Kidney (tissue), 13 donors: ENCODE measurements at regions not wholly inside any gene's neighbourhood (a gene's known extent, or its start where the extent isn't known, plus 50 kb on each side); places are given as distances from the start of the nearest gene placed in this dataset.

Source experiments
- DNase-seq, 5 donors: peaks; one replicate each; pipeline ENCODE4 v3.0.0-alpha.2; 2013 to 2020
- FAIRE-seq: peaks from 2 replicates; lab custom pipeline; 2012; peaks lifted over from hg19 to GRCh38; lab: Jason Lieb, UNC
- H3K27ac ChIP-seq, 2 donors: one replicate each; pipeline ENCODE4 v1.7.0; 2013; ENCODE audit warnings: low read depth in 2 of 2, low read length in 2 of 2, inconsistent platforms in 1 of 2
- H3K27me3 ChIP-seq: one replicate; pipeline ENCODE4 v1.7.1; 2013; ENCODE audit warnings: low read length, inconsistent platforms; ENCODE audit not compliant: control insufficient read depth, insufficient read depth
- H3K36me3 ChIP-seq, 3 donors: one replicate each; pipeline versions ENCODE4 v1.7.0 to v1.7.1; 2013; ENCODE audit warnings: low read length in 3 of 3, control low read depth in 1 of 3, inconsistent platforms in 1 of 3; ENCODE audit not compliant: insufficient read depth in 3 of 3, control insufficient read depth in 2 of 3
- H3K4me1 ChIP-seq, 3 donors: one replicate each; pipeline versions ENCODE4 v1.7.0 to v1.7.1; 2013; ENCODE audit warnings: low read length in 3 of 3, inconsistent platforms in 1 of 3, low read depth in 1 of 3; ENCODE audit not compliant: control insufficient read depth in 2 of 3, insufficient read depth in 2 of 3
- H3K4me3 ChIP-seq, 3 donors: one replicate each; pipeline versions ENCODE4 v1.7.0 to v1.8.1; 2013; ENCODE audit warnings: low read length in 3 of 3, control low read depth in 1 of 3, inconsistent platforms in 1 of 3
- H3K9ac ChIP-seq, 3 donors: one replicate each; pipeline versions ENCODE4 v1.7.0 to v1.7.1; 2013; ENCODE audit warnings: low read length in 3 of 3, control low read depth in 1 of 3, inconsistent platforms in 1 of 3
- H3K9me3 ChIP-seq, 3 donors: one replicate each; pipeline versions ENCODE4 v1.7.0 to v1.7.1; 2013; ENCODE audit warnings: low read length in 3 of 3, control low read depth in 1 of 3, inconsistent platforms in 1 of 3; ENCODE audit not compliant: control insufficient read depth in 2 of 3, insufficient read depth in 1 of 3
- intact Hi-C: fragments of 100-400 bp; cut with DNase I; formaldehyde crosslinking; loops from one replicate; pipeline ENCODE4 v1.11.1; 2022
- TF ChIP-seq, protein P1 (sequence below): IDR thresholded peaks from 3 replicates; pipeline ENCODE4 v1.5.1; 2012; ENCODE audit warnings: mild to moderate bottlenecking, moderate library complexity, borderline replicate concordance; ENCODE audit not compliant: insufficient read depth; ENCODE audit errors: extremely low read depth
- donor health status: control.
- donor health status: control.
- donor health status: control.
- donor health status: control.
- donor health status: control.
- donor health status: DM: yes; HTN: yes; CAD: no.
- donor health status: Normal renal cell carcinoma (clear cell type).

DNA sequence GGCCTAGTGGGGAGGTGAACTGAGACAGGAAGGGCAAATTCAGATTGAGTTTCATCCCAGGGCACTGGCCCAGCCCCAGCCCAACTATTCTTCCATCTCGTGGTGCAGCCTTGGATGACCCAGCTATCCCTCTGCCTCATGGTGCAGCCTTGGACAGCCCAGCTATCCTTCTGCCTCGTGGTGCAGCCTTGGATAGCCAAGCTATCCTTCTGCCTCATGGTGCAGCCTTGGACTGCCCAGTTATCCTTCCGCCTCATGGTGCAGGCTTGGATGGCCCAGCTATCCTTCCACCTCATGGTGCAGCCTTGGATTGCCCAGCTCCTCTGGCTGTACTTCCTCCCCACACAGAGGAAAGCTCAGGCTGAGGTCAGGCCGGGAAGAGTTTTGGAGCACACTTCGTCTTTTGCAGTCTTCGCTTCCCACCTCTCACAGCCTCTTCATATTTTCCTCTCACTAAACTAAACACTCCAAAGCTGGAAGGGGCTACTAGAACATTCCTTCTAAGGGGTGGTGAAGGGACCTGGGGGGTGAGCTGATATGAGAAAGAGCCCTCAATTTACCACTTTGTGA is 69.8 kb upstream of the TTC34 start:
- DNase-seq, result no peak
- Histone ChIP-seq H3K4me3 (no peak overlapping the region), H3K4me1 (no peaks in the 10 kb centered on the region), H3K9ac (no peak overlapping the region), H3K27me3 (peaks cover 5% of the 10 kb centered on the region), H3K36me3 (no peaks in the 10 kb centered on the region), H3K9me3 (peaks cover 0 to 16% (median 4%) of the 10 kb centered on the region in 3 donors), H3K27ac (no peak overlapping the region)
- intact Hi-C loops, result no loop called here
- TF ChIP-seq, protein P1, sequence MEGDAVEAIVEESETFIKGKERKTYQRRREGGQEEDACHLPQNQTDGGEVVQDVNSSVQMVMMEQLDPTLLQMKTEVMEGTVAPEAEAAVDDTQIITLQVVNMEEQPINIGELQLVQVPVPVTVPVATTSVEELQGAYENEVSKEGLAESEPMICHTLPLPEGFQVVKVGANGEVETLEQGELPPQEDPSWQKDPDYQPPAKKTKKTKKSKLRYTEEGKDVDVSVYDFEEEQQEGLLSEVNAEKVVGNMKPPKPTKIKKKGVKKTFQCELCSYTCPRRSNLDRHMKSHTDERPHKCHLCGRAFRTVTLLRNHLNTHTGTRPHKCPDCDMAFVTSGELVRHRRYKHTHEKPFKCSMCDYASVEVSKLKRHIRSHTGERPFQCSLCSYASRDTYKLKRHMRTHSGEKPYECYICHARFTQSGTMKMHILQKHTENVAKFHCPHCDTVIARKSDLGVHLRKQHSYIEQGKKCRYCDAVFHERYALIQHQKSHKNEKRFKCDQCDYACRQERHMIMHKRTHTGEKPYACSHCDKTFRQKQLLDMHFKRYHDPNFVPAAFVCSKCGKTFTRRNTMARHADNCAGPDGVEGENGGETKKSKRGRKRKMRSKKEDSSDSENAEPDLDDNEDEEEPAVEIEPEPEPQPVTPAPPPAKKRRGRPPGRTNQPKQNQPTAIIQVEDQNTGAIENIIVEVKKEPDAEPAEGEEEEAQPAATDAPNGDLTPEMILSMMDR, result no peak
- FAIRE-seq, result no peak

DNA sequence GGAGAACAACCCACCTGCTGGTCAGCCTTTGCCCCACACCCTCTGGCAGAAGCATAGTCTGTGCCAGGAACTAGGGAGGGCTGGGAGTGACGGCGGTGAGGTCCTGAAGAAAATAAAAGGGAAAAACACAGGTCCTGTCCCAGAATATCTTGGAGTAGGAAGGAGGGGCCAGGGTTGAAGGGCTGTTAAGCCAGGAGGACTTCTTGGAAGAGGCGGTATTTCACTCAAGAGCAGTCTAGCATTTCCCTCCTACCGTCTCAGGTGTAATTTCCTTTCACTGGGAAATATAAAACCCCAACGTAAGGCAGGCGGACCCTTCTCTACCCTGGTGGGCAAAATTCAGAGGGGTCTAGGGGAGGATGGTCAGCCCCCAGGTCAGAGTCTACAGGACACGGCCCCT is 72.7 kb upstream of the TTC34 start:
- FAIRE-seq, result no peak
- intact Hi-C loops, result no loop called here
- TF ChIP-seq, protein P1, result no peak
- Histone ChIP-seq H3K4me1 (no peaks in the 10 kb centered on the region), H3K27ac (no peak overlapping the region), H3K9me3 (peaks cover 0 to 16% (median 4%) of the 10 kb centered on the region in 3 donors), H3K27me3 (peaks cover 3% of the 10 kb centered on the region), H3K36me3 (no peaks in the 10 kb centered on the region), H3K9ac (no peak overlapping the region), H3K4me3 (no peak overlapping the region)
- no peak for DNase-seq

DNA sequence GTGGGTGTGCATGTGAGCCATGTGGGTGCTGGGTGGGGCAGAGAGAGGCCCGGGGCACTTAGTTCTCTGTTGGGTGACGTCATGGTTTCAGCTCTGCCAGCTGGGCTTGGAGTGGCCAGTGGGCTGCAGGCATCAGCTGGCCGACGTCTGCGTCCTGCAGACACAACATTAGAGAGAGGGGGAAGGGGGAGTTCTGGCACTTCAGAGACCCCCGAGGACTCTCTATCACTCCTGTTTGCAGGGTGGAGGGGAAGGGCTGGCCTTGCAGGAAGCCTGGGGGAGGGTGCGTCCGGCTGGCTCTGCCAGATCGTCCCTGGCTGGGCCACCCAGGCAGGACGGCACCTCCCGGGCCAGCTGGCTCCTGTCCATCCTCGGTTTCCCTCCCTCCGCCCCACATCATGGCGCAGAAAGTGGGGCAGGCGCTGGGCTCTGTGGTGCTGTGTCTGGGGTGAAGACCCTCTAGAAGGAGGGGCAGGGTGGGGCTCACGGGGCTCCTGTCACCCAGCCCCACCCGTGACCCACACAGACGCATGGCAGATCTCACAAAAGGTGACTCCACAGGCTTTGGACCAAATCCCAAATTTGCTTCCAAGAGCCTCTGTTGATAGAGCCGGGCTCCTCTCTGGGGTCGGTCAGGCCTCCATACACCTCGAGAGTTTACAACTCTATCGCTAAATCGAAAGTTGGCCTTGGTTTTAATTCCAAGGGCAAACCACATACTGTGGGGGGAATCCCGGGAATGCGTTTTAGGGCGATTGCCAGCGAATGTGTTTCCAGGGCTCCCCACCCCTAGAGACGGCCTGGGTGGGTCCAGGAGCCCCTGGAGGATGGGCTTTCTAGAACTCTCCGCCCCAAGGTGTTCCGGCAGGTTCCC is 73.4 kb upstream of the TTC34 start:
- no peak for FAIRE-seq
- no peak for DNase-seq
- TF ChIP-seq, protein P1, result no peak
- H3K36me3 ChIP-seq, result no peaks in the 10 kb centered on the region
- no peaks in the 10 kb centered on the region for H3K4me1 ChIP-seq
- H3K4me3 ChIP-seq, result no peak overlapping the region
- H3K27ac ChIP-seq, result no peak overlapping the region
- intact Hi-C loops, result no loop called here
- peaks cover 3% of the 10 kb centered on the region for H3K27me3 ChIP-seq
- H3K9me3 ChIP-seq, result peaks cover 0 to 16% (median 4%) of the 10 kb centered on the region in 3 donors
- H3K9ac ChIP-seq, result no peak overlapping the region
